ENCODE measurements at regions not wholly inside any gene's neighbourhood (a gene's known extent, or its start where the extent isn't known, plus 50 kb on each side); places are given as distances from the start of the nearest gene placed in this dataset.

- TF ChIP-seq POLR2A (IDR thresholded peaks at IDR 0.05; ENCODE audit: low read depth, low read length), result no peak
- TF ChIP-seq, protein P1, sequence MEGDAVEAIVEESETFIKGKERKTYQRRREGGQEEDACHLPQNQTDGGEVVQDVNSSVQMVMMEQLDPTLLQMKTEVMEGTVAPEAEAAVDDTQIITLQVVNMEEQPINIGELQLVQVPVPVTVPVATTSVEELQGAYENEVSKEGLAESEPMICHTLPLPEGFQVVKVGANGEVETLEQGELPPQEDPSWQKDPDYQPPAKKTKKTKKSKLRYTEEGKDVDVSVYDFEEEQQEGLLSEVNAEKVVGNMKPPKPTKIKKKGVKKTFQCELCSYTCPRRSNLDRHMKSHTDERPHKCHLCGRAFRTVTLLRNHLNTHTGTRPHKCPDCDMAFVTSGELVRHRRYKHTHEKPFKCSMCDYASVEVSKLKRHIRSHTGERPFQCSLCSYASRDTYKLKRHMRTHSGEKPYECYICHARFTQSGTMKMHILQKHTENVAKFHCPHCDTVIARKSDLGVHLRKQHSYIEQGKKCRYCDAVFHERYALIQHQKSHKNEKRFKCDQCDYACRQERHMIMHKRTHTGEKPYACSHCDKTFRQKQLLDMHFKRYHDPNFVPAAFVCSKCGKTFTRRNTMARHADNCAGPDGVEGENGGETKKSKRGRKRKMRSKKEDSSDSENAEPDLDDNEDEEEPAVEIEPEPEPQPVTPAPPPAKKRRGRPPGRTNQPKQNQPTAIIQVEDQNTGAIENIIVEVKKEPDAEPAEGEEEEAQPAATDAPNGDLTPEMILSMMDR (IDR thresholded peaks at IDR 0.05; ENCODE audit: extremely low read depth in 1 of 2, insufficient read depth in 1 of 2, low read depth in 1 of 2, low read length in 2 of 2), result no peak
- no peak for TF ChIP-seq EZH2 (IDR thresholded peaks at IDR 0.05; ENCODE audit: borderline replicate concordance, low read depth, low read length, severe bottlenecking)
- no peak for TF ChIP-seq POLR2AphosphoS5 (IDR thresholded peaks at IDR 0.05; ENCODE audit: insufficient read depth, low read depth, low read length)
- no peak for TF ChIP-seq FOS (IDR thresholded peaks at IDR 0.05; ENCODE audit: borderline replicate concordance, insufficient read depth, low read length)
- no peak for TF ChIP-seq JUN (IDR thresholded peaks at IDR 0.05; ENCODE audit: borderline replicate concordance, insufficient read depth, insufficient read length, low read depth)
Observed at GRCh38 chr11:28677721-28678120, 569.5 kb downstream of the METTL15 start.
